Esophagus muscularis mucosa (tissue), 4 donors: ENCODE measurements at regions not wholly inside any gene's neighbourhood (a gene's known extent, or its start where the extent isn't known, plus 50 kb on each side); places are given as distances from the start of the nearest gene placed in this dataset.
A peak's percentile ranks its signal among the peaks of the same experiment; 100 is the strongest.

Experiments used
- DNase-seq: peaks from one replicate; pipeline ENCODE4 v3.0.0-alpha.2; 2017; ENCODE audit errors: extremely low spot score
- H3K27ac ChIP-seq, 4 donors: fragments of 200-600 bp; sonication (generic); replicated peaks in 1 of 4; 1 replicate in 3 of 4; 2 replicates in 1 of 4; pipeline ENCODE4 v1.5.1; 2016 to 2019; ENCODE audit warnings: mild to moderate bottlenecking in 1 of 4
- H3K27me3 ChIP-seq, 4 donors: fragments of 200-600 bp; sonication (generic); one replicate each; pipeline versions ENCODE4 v1.5.1 to v1.6.0; 2016 to 2019
- H3K36me3 ChIP-seq, 4 donors: fragments of 200-600 bp; sonication (generic); one replicate each; pipeline ENCODE4 v1.5.1; 2016 to 2019
- H3K4me1 ChIP-seq, 4 donors: fragments of 200-600 bp; sonication (generic); one replicate each; pipeline ENCODE4 v1.5.1; 2016 to 2019
- H3K4me3 ChIP-seq, 4 donors: fragments of 200-600 bp; sonication (generic); 1 replicate in 2 of 4; 2 replicates in 2 of 4; pipeline ENCODE4 v1.5.1; 2016 to 2019; ENCODE audit warnings: mild to moderate bottlenecking in 4 of 4, moderate library complexity in 1 of 4
- H3K9me3 ChIP-seq, 4 donors: fragments of 200-600 bp; sonication (generic); 1 replicate in 3 of 4; 2 replicates in 1 of 4; pipeline ENCODE4 v1.5.1; 2016 to 2019
- CTCF ChIP-seq, 3 experiments: fragments of 200-600 bp in 2 of 3; fragments of 450-650 bp in 1 of 3; sonication (generic) in 2 of 3; IDR thresholded peaks; one replicate each; pipeline ENCODE4 v1.5.1; 2017 to 2019; ENCODE audit warnings: antibody characterized with exemption in 3 of 3, mild to moderate bottlenecking in 2 of 3, moderate library complexity in 1 of 3
- EP300 ChIP-seq: sonication (generic); formaldehyde crosslinking; IDR thresholded peaks from one replicate; pipeline ENCODE4 v1.6.1; 2017; ENCODE audit warnings: antibody characterized with exemption
- POLR2A ChIP-seq: fragments of 450-650 bp; IDR thresholded peaks from one replicate; pipeline ENCODE4 v1.6.1; 2017; ENCODE audit warnings: antibody characterized with exemption, moderate library complexity, mild to moderate bottlenecking, low read depth
- POLR2AphosphoS5 ChIP-seq, 2 donors: sonication (generic); formaldehyde crosslinking; IDR thresholded peaks; one replicate each; pipeline ENCODE4 v1.6.1; 2017; ENCODE audit warnings: antibody characterized with exemption in 2 of 2
- WGBS: methylation state at CpG from one replicate; pipeline ENCODE4 v1.1.5; 2018; 5-methylcytosine and 5-hydroxymethylcytosine counted together
- intact Hi-C: fragments of 100-400 bp; cut with DNase I; formaldehyde crosslinking; loops from one replicate; pipeline ENCODE4 v1.15.1; 2023

DNA sequence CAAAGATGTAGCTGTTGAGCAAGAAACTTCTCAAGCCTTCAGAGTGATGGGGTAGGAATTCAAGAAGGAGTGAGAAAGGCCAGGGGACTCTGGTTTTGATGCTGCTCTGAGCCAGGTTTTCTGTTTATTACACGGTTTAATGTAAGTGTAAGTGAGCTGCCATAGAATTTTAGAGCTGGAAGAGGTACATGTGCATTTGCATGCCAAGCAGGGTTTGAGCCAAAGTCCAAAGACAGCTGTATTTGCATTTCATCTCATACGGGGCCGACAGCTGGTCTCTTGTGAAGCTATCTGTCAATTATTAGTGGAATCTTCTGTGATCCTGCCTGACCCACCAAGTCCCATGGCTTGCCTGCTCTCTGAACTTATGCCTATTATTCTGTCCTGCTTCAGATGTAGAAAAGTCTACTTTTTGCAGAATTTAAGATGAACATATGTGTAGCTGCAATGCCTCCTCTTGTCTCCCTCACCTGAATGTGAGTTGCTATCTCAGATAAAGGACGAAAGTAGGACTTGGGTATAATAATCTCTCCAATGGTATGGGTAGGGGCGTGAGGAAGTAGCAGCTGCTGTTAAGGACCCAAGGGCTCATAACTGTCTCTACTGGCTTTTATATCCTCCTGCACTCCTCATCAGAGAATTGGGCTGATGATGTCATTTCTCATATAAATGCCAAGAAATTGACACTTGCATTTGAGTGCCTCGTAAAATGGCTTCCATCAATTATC lies 160.0 kb downstream of the SQOR start:
- H3K4me3 ChIP-seq = no peak overlapping the region
- H3K27ac ChIP-seq = no peak overlapping the region
- no peak for DNase-seq
- H3K4me1 ChIP-seq = no peaks in the 10 kb centered on the region
- intact Hi-C loops = no loop called here
- H3K36me3 ChIP-seq = no peaks in the 10 kb centered on the region
- H3K9me3 ChIP-seq = no peaks in the 10 kb centered on the region
- no peak for TF ChIP-seq EP300
- TF ChIP-seq CTCF (IDR thresholded peaks at IDR 0.05) = no peak
- no peak for TF ChIP-seq POLR2AphosphoS5 (IDR thresholded peaks at IDR 0.05)
- TF ChIP-seq POLR2A = no peak
- WGBS = 57% methylated on average over 6 of the region's 6 CpGs
- H3K27me3 ChIP-seq = peaks cover 0 to 4% (median 0%) of the 10 kb centered on the region in 4 donors

GRCh38 chr15:45795440-45796069 lies 160.7 kb downstream of the SQOR start:
- Histone ChIP-seq H3K4me1 (no peaks in the 10 kb centered on the region), H3K27ac (no peak overlapping the region), H3K9me3 (no peaks in the 10 kb centered on the region), H3K36me3 (no peaks in the 10 kb centered on the region), H3K27me3 (peaks cover 0 to 4% (median 0%) of the 10 kb centered on the region in 4 donors), H3K4me3 (no peak overlapping the region)
- no peak for DNase-seq
- intact Hi-C loops = no loop called here
- WGBS = 28% methylated on average over 3 of the region's 3 CpGs
- TF ChIP-seq POLR2AphosphoS5 (IDR thresholded peaks at IDR 0.05) (no peak), POLR2A (no peak), EP300 (no peak), CTCF (IDR thresholded peaks at IDR 0.05) (peak in 1 of 3 experiments; percentile 38)

GRCh38 chr15:45796433-45796832 lies 161.6 kb downstream of the SQOR start:
- TF ChIP-seq CTCF (IDR thresholded peaks at IDR 0.05) (no peak), POLR2A (no peak), POLR2AphosphoS5 (IDR thresholded peaks at IDR 0.05) (no peak), EP300 (no peak)
- whole genome bisulfite sequencing = 74% methylated on average over 3 of the region's 3 CpGs
- DNase-seq = no peak
- Histone ChIP-seq H3K36me3 (no peaks in the 10 kb centered on the region), H3K27ac (no peak overlapping the region), H3K9me3 (no peaks in the 10 kb centered on the region), H3K4me1 (no peaks in the 10 kb centered on the region), H3K27me3 (peaks cover 0 to under 1% (median 0%) of the 10 kb centered on the region in 4 donors), H3K4me3 (no peak overlapping the region)
- intact Hi-C loops = no loop called here

DNA sequence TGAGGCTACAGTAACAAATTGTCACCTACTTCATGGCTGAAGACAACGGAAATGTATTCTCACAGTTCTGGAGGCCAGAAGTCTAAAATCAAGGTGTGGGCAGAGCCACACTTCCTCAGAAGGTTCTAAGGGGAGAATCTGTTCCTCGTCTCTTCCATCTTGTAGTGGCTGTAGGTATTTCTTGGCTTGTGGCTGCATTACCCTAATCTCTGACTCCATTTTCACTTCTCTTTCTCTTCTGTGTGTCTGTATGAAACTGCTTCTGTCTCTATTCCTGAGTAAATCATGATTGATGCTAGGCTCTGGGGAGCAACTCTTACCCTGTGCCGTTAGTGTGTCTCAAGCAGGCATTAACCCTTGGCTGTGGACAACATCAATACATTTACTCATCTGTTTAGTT lies 164.7 kb downstream of the SQOR start:
- intact Hi-C loops = no loop called here
- 73% methylated on average over 3 of the region's 3 CpGs for WGBS
- H3K36me3 ChIP-seq = no peaks in the 10 kb centered on the region
- no peak overlapping the region for H3K27ac ChIP-seq
- no peaks in the 10 kb centered on the region for H3K9me3 ChIP-seq
- H3K27me3 ChIP-seq = no peaks in the 10 kb centered on the region
- H3K4me1 ChIP-seq = no peaks in the 10 kb centered on the region
- H3K4me3 ChIP-seq = no peak overlapping the region
- no peak for DNase-seq
- TF ChIP-seq CTCF (IDR thresholded peaks at IDR 0.05) (no peak), EP300 (no peak), POLR2A (no peak), POLR2AphosphoS5 (IDR thresholded peaks at IDR 0.05) (no peak)
